ENCODE measurements at regions not wholly inside any gene's neighbourhood (a gene's known extent, or its start where the extent isn't known, plus 50 kb on each side); places are given as distances from the start of the nearest gene placed in this dataset.

DNA sequence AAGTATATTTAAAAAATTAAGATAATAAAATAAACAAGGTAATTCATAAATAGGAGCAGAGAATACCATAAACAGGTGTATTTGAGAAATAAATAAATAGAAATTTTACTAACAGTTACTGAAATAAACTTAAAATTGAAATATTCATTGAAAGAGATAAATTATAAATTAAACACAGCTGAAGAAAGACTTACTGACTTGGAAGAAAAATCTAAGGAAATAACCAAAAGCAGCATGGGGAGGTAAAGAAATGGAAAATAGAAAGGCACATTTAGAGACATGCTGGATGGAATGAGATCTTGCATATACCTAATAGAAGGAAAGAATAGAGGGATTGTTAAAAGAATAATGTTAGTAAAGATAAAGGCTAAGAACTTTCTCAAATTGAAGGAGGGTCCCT is 96.3 kb downstream of the SOX11 start:
- no peak for TF ChIP-seq TAF1 (IDR thresholded peaks at IDR 0.05; ENCODE audit: borderline replicate concordance, insufficient read depth, low read length)
- TF ChIP-seq SIN3A (IDR thresholded peaks at IDR 0.05; ENCODE audit: borderline replicate concordance, insufficient read depth, low read length): no peak
- TF ChIP-seq FOXP2 (optimal IDR thresholded peaks at IDR 0.05; ENCODE audit: borderline replicate concordance, extremely low read depth, extremely low read length, insufficient read depth): no peak
- TF ChIP-seq POLR2AphosphoS5 (IDR thresholded peaks at IDR 0.05; ENCODE audit: low read depth, low read length): no peak
- TF ChIP-seq, protein P1, sequence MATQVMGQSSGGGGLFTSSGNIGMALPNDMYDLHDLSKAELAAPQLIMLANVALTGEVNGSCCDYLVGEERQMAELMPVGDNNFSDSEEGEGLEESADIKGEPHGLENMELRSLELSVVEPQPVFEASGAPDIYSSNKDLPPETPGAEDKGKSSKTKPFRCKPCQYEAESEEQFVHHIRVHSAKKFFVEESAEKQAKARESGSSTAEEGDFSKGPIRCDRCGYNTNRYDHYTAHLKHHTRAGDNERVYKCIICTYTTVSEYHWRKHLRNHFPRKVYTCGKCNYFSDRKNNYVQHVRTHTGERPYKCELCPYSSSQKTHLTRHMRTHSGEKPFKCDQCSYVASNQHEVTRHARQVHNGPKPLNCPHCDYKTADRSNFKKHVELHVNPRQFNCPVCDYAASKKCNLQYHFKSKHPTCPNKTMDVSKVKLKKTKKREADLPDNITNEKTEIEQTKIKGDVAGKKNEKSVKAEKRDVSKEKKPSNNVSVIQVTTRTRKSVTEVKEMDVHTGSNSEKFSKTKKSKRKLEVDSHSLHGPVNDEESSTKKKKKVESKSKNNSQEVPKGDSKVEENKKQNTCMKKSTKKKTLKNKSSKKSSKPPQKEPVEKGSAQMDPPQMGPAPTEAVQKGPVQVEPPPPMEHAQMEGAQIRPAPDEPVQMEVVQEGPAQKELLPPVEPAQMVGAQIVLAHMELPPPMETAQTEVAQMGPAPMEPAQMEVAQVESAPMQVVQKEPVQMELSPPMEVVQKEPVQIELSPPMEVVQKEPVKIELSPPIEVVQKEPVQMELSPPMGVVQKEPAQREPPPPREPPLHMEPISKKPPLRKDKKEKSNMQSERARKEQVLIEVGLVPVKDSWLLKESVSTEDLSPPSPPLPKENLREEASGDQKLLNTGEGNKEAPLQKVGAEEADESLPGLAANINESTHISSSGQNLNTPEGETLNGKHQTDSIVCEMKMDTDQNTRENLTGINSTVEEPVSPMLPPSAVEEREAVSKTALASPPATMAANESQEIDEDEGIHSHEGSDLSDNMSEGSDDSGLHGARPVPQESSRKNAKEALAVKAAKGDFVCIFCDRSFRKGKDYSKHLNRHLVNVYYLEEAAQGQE (IDR thresholded peaks at IDR 0.05; ENCODE audit: insufficient read depth in 1 of 2, low read depth in 2 of 2, low read length in 2 of 2): no peak

GRCh38 chr2:5791371-5791770 is 99.2 kb downstream of the SOX11 start:
- TF ChIP-seq SIN3A (IDR thresholded peaks at IDR 0.05; ENCODE audit: borderline replicate concordance, insufficient read depth, low read length): no peak
- no peak for TF ChIP-seq POLR2AphosphoS5 (IDR thresholded peaks at IDR 0.05; ENCODE audit: low read depth, low read length)
- TF ChIP-seq, protein P1 (IDR thresholded peaks at IDR 0.05; ENCODE audit: insufficient read depth in 1 of 2, low read depth in 2 of 2, low read length in 2 of 2): no peak
- TF ChIP-seq FOXP2 (optimal IDR thresholded peaks at IDR 0.05; ENCODE audit: borderline replicate concordance, extremely low read depth, extremely low read length, insufficient read depth): no peak
- no peak for TF ChIP-seq TAF1 (IDR thresholded peaks at IDR 0.05; ENCODE audit: borderline replicate concordance, insufficient read depth, low read length)

GRCh38 chr2:5794012-5794411 is 101.8 kb downstream of the SOX11 start:
- TF ChIP-seq FOXP2 (optimal IDR thresholded peaks at IDR 0.05; ENCODE audit: borderline replicate concordance, extremely low read depth, extremely low read length, insufficient read depth): no peak
- TF ChIP-seq POLR2AphosphoS5 (IDR thresholded peaks at IDR 0.05; ENCODE audit: low read depth, low read length): no peak
- TF ChIP-seq TAF1 (IDR thresholded peaks at IDR 0.05; ENCODE audit: borderline replicate concordance, insufficient read depth, low read length): no peak
- no peak for TF ChIP-seq SIN3A (IDR thresholded peaks at IDR 0.05; ENCODE audit: borderline replicate concordance, insufficient read depth, low read length)
- TF ChIP-seq, protein P1 (IDR thresholded peaks at IDR 0.05; ENCODE audit: insufficient read depth in 1 of 2, low read depth in 2 of 2, low read length in 2 of 2): no peak

DNA sequence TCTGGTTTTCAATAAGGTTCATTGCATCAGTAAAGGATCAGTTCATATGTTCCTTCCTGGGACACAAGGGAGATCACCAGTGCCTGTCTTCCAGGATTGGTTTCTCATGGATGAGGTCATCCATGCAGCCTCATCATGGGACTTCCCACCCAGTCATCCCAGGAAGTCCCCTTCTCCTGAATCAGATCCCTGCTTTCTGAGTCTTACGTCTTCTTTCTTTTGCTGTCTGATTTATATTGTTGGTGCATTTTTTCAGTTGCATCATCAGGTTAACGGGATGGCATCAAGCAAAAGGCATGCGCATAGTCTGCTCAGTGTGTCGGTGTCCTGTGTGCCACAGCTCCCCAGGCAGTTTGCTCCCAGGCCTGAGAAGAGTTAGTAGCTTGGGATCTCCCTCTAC is 105.9 kb downstream of the SOX11 start:
- TF ChIP-seq TAF1 (IDR thresholded peaks at IDR 0.05; ENCODE audit: borderline replicate concordance, insufficient read depth, low read length) (no peak), SIN3A (IDR thresholded peaks at IDR 0.05; ENCODE audit: borderline replicate concordance, insufficient read depth, low read length) (no peak), FOXP2 (optimal IDR thresholded peaks at IDR 0.05; ENCODE audit: borderline replicate concordance, extremely low read depth, extremely low read length, insufficient read depth) (no peak)

DNA sequence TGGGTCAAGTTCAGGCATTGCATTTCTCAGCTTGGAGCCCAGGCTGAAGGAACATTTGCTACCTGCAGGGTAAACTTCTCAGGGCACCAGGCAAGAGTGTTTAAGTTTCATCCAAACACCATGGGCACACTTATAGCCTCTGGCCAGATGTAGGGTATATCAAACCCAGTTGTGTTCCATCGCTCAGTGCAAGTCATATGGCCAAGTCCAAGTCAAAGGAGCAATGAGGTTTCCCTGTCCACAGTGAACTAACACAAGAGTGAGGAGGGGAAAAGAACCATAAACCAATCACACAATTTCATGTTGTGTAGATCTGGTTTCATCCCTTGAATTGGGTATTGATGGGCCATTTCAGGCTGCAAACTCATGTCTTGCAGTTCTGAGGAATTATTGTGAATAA is 107.2 kb downstream of the SOX11 start:
- TF ChIP-seq, protein P1 (IDR thresholded peaks at IDR 0.05; ENCODE audit: insufficient read depth in 1 of 2, low read depth in 2 of 2, low read length in 2 of 2): no peak
- no peak for TF ChIP-seq SIN3A (IDR thresholded peaks at IDR 0.05; ENCODE audit: borderline replicate concordance, insufficient read depth, low read length)
- TF ChIP-seq TAF1 (IDR thresholded peaks at IDR 0.05; ENCODE audit: borderline replicate concordance, insufficient read depth, low read length): no peak
- no peak for TF ChIP-seq FOXP2 (optimal IDR thresholded peaks at IDR 0.05; ENCODE audit: borderline replicate concordance, extremely low read depth, extremely low read length, insufficient read depth)
- no peak for TF ChIP-seq POLR2AphosphoS5 (IDR thresholded peaks at IDR 0.05; ENCODE audit: low read depth, low read length)

Measured in PFSK-1 (cell line).